HG03460 (cell line): ENCODE measurements at regions not wholly inside any gene's neighbourhood (a gene's known extent, or its start where the extent isn't known, plus 50 kb on each side); places are given as distances from the start of the nearest gene placed in this dataset.

Source experiments
- ATAC-seq: cut with Tn5 transposase; IDR thresholded peaks from one replicate; pipeline ENCODE4 v1.9.1; 2021; ENCODE audit not compliant: unreplicated experiment

DNA sequence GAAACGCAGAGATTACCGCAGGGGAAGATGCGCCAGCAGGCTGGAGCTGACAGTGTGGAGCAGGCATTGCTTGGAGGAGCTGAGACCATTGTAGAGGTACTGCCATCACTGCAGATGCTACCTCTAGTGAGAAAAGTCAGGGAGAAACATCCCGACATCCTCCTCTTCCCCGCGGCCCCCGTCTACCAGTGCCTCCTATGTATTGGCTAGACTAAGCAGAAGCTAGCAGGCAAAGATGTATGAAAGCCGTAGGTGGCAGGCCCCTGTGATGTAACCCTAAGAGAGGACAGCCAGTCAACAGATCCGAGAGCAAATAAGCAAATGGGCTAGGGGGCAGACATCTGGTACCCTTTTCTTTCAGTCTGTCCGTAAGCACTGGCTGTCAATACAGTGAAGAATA, 115.5 kb upstream of the ACTBL2 start:
- ATAC-seq: no peak

DNA sequence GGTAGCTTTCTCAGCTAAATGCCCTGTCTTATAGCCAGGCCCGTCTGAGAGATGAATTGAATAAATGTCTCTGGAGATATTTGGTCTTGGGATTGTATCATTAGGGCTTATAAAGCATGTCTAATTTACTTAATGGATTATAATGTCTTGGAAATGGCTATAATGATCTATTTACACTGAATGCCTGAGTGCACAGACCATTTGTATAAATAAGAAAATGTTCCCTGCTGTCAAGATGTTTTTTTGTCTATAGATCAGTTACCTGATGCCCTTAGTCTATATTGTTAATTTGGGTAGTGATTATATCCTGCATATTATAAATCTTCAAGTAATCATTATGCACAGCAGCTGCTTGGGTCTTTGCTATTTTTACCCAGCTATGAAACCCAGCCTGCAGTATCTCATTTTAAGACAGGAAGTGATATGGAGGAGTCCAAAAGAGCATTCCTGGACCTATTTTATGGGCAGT, 112.9 kb upstream of the ACTBL2 start:
- ATAC-seq: no peak

DNA sequence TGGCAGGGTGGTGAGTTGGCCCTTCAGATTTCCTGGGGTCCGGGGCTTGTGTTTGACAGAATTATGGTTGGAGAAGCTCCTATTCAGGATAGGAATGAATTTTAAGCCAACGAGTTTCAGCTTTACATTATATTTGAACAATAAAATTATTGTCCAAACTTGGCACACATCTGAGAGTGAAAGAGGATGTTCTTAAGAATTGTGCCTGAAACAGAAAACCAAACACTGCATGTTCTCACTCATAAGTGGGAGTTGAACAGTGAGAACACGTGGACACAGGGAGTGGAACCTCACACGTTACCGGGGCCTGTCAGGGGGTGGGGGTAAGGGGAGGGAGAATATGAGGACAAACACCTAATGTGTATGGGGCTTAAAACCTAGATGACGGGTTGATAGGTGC, 111.8 kb upstream of the ACTBL2 start:
- no peak for ATAC-seq

DNA sequence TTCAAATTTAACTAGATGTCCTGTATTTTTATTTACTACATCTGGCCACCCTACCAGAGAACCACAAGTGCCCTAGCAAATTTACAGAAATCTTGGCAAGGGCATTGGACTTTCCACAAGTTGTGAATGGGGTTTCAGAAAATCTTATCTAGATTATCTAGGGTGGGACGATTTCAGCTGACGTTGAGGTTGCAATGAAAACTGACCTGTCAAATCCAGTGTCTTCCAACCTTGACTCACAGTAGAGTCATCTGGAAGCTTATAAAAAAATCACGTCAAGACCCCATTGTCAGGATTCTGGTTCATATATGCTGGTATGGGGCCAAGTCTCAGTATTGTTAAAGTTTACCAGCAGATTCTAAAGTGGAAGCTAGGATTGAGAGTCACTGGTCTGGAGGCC, 109.6 kb upstream of the ACTBL2 start:
- ATAC-seq: no peak

DNA sequence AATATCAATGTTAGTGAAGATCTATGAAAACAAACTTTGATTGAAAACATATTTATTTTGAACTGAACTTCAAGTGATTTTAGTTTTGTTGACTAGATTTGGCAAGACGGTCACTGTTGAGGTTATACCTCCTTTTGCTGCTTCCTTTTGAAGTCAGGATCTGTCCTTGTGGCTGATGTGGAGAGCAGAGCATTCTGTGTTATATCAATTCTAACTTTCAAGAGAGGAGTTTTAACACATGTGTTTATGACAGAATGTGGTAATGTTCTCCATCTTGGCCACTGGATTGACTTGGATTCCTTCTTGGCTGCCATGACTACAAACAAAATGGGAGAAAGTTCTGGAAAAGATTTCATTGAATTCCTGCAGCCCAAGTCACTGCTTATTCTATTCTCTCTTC, 104.0 kb upstream of the ACTBL2 start:
- no peak for ATAC-seq

DNA sequence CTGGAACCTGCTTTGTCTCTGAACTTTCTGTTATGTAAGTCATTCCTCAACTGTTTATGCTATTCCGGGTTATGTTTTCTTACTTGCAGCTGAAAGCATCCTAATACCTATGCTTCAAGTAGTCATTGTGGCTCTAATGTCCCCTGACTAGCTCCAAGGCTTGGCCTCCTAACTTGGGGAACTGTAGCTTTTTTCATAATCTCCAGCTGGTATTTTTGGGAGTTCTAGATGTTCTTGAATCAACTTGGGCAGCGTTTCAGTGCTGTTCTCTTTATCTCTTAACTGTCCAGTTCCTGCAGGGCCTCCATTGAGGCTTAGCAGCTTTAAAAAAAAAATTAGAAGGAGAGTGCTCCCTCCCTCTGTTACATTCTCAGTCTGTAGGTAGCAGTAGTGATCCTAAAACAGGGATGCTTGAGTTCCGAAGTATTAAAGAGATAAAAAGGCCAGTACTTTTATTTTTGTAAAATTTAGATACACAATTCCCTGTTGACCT, 100.0 kb upstream of the ACTBL2 start:
- no peak for ATAC-seq

DNA sequence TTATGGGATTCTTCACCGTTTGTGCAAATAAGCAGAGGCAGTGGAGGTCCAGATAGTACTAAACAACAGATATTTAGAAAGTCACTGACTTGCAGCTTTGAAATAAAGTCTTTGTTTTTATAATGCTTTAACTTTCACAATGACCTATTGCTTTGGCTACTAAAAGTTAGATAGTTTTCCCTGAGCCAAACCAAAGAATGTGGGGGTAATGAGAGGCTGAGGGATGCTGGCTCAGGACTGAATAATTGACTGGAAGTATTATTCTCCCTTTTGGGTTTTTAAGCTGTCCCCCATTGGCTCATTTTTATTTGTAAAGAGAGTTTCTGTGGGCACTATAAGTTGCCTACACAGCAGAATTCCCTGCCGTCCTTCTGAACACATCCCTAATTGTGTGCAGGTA, 99.2 kb upstream of the ACTBL2 start:
- no peak for ATAC-seq

DNA sequence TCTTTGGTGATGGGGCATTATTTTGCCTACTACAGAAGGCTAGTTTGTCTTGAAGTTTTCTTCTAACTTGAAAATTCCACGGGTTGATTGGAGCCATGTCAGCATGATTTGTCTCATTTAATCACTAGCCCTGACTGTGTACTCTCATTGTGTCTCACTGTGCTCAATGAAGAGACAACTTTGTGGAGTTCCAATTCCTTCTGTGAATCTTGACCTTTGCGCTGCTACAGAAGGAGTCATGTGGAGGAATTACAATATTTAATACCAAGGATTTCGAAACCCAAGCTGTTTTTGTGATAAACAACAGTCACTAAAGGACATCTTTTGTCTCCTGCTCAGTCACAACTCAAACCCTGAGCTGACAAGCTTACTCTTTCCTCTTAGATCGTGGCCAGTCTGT, 98.6 kb upstream of the ACTBL2 start:
- ATAC-seq: no peak

DNA sequence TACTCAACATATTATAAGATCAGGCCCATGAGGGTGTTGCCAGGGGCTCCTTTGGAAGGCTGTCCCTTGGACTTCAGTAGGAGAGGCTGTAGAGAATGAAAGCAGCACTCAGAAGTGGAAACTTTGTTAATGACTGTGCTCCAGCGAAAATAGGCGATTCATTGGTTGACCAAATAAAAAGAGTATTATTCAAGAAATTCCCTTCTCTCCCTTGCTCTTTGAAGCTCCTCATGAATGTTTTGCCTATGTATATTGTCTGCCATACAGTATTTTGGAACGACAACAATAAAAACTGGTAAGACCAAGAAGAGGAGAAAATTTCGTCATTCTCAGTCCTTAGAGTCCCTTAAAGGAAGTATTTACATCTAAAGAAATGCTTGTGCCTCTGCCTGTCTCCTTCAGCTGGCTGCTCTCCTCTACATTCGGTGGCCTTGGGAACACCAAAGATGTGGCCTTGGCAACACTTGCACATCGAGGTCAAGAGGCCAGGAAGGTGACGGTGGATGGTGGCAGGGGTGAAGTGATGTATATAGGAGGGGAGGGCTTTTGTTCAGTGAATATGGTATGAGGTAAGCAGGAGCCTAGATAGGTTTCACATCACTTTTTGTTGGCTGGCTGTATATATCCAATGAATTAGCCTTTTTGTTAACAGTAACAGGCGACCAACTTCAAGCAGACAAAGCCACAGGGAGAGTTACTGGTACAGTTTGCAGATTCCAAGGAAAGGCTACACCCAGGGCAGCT, 95.0 kb upstream of the ACTBL2 start:
- no peak for ATAC-seq

DNA sequence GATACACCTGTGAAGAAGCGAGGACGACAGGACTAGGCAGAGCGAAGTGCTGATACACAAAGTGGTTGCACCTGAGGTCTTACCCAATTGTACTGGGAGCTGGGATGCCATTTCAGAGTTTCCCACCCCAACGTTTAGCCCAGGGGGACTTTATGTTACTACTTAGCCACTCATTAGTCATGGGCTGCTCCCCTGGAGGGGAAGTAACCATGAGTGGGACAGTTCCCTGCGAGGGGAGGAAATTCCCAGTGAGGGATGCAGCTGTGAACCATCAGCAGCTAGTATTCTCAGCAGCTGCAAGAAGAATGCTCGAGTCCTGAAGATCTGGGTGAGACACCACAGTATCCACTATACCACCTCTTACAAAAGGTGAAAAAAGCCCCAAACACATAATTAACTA, 93.7 kb upstream of the ACTBL2 start:
- no peak for ATAC-seq

DNA sequence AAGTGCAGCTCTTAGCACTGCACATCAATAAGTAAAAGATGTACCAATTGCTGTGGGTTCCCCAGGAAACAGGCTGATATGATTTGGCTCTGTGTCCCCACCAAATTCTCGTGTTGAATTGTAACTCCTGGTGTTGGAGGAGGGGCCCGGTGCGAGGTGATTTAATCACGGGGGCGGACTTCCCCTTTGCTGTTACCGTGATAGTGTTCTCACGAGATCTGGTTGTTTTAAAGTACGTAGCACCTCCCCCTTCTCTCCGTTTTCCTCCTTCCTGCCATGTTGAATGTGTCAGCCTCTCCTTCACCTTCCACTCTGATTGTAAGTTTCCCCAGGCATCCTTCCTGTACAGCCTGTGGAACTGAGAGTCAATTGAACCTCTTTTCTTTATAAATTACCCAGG, 93.2 kb upstream of the ACTBL2 start:
- no peak for ATAC-seq

DNA sequence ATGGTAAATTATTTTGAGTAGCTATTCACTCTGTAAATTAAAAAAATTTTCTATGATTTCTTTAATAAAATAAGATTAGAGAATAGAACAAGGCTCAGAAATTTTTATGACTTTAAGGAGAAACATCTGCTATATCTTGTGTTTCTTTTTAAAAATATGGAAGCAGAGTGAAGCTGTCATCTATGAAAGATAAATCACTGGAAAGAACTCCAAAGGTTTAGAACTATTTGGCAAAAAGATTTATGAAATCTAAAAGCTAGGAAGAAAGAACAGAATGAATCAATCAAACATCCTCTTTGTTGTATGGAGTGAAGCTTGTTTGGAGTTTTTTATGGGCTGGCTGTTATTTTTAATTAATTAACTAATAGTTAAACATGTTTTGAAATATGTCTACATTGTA, 89.8 kb upstream of the ACTBL2 start:
- no peak for ATAC-seq

DNA sequence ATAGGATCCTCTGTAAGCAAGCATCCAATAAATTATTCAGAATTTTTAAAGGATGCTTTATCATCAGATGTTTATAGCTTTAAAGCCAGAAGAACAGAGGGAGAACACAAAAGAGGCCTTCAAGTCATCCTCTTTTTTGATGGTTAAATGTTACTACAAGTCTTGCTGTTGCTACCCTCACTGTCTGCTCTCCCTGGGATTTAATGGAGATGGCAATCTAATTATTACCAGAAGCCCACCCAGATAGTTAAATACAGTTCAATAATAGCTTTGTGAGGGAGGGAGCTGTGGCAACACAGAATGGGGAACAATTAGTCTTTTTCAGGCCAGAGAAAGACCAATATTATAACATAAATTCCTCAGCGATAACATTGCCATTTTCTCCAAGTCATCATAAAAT, 87.0 kb upstream of the ACTBL2 start:
- ATAC-seq: no peak

DNA sequence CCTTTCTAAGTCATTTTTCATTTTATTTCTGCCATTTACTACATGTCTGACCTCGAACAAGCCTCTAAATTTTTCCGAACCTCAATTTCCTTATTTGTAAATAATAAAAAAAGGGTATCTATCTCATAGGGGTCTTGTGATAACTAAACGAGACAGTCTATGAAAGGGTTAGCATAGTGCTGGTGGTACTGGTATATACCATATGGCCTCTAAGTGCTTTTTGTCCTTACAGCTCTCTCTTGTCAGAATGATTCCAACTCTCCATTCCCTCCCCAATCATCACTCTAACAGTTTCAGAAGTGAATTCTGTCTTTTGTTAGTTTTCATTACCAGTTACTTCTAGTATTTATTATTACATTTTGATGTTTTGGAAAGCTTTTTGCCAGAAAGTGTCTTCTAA, 85.5 kb upstream of the ACTBL2 start:
- ATAC-seq: no peak

DNA sequence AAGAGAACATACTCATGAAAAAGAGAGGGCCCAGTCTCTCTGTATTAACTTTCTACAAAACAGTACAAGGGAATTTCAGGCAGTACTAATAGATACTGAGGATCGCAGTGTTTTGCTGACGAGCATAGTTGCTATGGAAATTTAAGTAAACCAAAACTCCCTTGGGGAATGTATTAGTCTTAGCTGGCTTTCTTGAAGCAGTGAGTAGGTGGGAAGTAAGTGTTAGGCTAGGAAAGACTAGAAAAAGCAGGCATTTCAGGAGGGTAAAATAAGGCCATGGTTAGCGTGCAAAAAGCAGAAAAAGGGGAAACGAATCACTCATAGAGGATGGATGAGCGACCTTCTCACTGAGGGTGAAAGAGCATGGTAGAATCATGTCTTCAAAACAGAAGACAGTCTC, 84.3 kb upstream of the ACTBL2 start:
- ATAC-seq: no peak

DNA sequence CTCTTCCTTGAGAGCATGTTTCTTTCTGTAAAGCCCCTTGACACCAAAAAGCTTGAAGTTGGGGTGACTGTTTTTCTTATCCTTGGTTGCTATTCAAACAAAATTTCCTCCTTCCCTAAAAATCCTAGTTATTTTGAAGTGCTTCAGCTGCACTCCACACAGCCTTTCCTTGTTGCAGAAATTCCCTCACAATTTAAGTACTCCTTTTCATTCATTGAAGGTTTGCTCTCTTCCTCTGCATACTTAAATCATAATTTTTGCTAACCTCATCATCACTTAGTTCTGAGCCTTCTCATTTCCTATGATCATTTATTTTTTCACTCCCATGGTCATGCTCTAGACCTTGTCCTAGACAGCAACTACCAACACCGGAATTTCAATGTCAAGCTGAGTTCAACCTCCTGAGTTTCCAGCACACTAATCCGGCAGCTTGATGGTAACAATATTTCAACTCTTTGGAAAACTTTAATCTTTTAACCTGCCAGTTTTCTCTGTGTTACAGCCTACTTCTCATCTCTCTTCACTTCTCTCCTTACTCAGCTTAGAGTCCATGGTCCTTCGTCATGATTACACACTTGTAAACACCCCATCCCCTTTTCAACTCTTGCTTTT, 78.7 kb upstream of the ACTBL2 start:
- no peak for ATAC-seq

DNA sequence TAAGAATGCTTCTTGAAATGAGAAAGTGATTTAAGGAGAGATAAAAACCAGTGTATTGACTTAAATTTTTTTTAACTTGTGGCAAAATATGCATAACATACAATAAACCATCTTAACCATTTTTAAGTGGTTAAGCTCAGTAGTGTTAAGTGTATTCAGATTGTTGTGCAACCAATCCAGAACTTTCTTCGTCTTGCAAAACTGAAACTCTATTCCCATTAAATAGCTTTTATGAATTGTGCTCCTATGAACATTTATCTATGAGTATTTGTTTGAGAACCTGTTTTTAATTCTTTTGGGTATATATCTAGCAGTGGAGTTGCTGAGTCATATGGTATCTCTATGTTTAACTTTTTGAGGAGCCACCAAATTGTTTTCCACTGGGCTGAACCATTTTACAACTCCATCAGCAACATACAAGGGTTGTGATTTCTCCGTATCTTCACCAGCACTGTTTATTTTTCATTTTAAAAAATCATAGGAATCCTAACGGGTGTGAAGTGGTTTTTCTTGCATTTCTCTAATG, 76.6 kb upstream of the ACTBL2 start:
- ATAC-seq: no peak

DNA sequence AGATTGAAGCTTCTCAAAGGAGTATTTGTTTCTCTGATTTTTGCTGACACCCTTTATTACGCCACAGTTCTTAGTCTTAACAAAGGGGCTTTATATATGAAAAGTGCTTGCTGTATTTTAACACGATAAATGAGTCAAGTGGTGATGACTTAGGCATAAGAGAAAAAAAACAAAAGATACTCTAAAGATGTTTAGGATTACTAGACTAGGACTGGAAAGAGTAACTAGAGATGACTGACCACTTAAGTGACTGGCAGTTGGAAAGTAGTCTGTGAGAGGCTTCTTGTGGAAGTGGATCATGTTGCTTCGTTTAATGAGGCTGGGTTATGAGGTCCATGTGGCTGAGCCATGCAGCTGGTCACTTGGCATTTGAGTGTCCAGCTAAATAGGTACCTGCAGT, 69.4 kb upstream of the ACTBL2 start:
- ATAC-seq: no peak

DNA sequence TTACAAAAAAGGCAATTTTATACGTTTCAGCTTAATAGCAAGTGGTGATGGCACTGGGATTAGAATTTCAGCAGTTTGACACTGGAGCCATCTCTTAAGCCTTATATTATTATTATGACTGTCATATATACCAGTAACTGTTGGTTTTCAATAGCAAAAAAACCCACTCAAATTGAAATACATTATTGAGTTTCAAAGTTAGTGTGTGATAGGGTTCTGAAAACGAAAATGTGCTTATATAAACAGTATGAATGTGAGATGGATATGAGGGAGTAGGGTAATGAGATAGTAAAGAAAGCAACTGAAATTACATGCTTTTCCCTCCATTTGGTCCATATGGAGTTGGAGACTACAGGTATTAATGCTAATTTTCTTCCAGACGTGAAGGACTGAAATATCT, 68.6 kb upstream of the ACTBL2 start:
- no peak for ATAC-seq

DNA sequence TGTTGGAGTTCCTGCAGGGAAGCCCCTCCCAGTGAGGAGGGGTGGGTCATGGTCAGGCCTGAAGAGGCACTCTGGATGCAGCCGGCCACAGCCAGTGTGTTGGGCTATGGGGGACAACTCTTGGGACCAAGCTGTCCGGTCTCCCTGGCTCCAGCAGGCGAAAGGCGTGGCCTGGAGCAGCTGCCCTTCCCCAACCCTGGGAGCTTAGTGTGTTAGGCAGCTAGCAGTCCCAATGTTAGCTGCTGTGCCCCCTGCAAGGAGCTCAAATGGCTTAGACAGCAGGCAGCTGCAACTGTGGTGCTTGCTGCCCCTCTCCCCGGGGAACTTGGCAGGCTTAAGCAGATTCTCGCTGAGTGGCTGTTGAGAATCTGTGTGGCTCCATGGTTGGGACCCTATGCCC, 67.5 kb upstream of the ACTBL2 start:
- ATAC-seq: no peak

DNA sequence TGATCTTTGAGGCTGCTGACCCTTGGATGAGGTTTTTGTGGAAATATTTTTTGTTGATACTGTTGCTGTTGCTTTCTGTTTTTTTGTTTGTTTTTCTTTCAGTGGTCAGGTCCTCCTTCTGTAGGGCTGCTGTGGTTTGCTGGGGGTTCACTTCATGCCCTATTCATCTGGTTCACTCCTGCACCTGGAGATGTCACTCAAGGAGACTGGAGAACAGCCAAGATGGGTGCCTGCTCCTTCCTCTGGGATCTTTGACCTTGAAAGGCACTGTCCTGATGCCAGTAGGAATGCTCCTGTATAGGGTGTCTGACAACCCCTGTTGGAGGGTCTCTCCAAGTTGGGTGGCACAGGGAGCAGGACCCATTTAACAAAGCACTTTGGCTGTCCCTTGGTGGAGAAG, 67.0 kb upstream of the ACTBL2 start:
- no peak for ATAC-seq

DNA sequence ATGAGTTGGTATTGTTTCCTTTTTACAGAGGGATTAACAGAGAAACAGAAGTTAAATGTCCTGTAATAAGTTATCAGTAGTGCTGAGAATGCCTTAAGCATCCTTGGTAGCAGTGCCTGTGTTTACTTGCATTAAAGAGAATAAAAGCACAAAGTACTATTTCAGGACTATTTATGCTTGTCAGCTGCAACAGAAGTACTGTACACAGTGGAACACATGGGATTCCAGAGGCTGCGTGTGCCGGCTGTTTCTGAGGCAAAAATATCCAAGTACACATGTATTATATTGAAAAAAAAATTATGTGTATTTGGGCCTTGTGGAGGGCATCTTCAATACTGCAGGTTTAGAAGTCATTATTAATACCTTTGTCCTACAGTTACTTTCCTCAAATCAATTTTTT, 58.2 kb upstream of the ACTBL2 start:
- no peak for ATAC-seq

DNA sequence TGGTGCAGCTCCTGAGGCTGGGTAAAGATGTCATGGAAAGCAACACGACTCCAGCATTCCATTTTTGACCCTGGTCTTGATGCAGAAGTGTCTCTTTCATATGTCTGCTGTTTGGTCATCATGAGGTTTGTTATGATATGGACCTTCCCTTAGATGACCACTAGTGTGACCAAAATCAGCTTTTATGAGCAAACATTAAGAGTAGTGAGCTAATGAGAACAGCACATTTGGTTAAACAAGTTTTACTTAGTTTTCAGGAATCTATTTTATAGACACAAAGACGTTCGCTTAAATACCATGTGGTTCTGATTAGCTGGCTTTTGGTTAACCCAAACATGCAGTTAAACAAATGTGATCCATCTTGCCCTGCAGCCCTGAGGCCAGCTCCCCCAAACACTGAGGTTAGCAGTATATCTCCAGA, 56.7 kb upstream of the ACTBL2 start:
- no peak for ATAC-seq
